GM23338 (cell line): ENCODE measurements at regions not wholly inside any gene's neighbourhood (a gene's known extent, or its start where the extent isn't known, plus 50 kb on each side); places are given as distances from the start of the nearest gene placed in this dataset.

Experiments
- CREB1 ChIP-seq: fragments of 250-450 bp; sonication (Bioruptor Pico); IDR thresholded peaks from 2 replicates; pipeline ENCODE4 v1.5.0; 2020; ENCODE audit warnings: low read depth, mild to moderate bottlenecking, moderate library complexity
- EZH2 ChIP-seq: fragments of 200-600 bp; sonication (generic); IDR thresholded peaks from one replicate; pipeline ENCODE4 v1.8.0; 2017; ENCODE audit warnings: antibody characterized with exemption, mild to moderate bottlenecking, low read depth; ENCODE audit not compliant: unreplicated experiment
- EZH2phosphoT487 ChIP-seq: fragments of 200-600 bp; sonication (generic); IDR thresholded peaks from one replicate; pipeline ENCODE4 v1.8.1; 2018; ENCODE audit warnings: antibody characterized with exemption; ENCODE audit not compliant: unreplicated experiment
- JUNB ChIP-seq: IDR thresholded peaks from one replicate; pipeline ENCODE4 v1.6.1; 2016; ENCODE audit warnings: antibody characterized with exemption; ENCODE audit not compliant: unreplicated experiment
- NANOG ChIP-seq: IDR thresholded peaks from 2 replicates; pipeline ENCODE4 v1.6.1; 2016; ENCODE audit warnings: antibody characterized with exemption, borderline replicate concordance
- POLR2AphosphoS5 ChIP-seq: IDR thresholded peaks from 2 replicates; pipeline ENCODE4 v1.6.1; 2016; ENCODE audit warnings: antibody characterized with exemption, low read depth
- STAT1 ChIP-seq: IDR thresholded peaks from one replicate; pipeline ENCODE4 v1.6.1; 2016; ENCODE audit warnings: antibody characterized with exemption; ENCODE audit not compliant: unreplicated experiment
- ZNF114 ChIP-seq: fragments of 250-450 bp; sonication (Bioruptor Pico); IDR thresholded peaks from 2 replicates; pipeline ENCODE4 v1.5.0; 2020; ENCODE audit warnings: mild to moderate bottlenecking, moderate library complexity
- TF ChIP-seq, protein P1 (sequence below): IDR thresholded peaks from one replicate; pipeline ENCODE4 v1.6.1; 2018; ENCODE audit warnings: antibody characterized with exemption; ENCODE audit not compliant: unreplicated experiment
- TF ChIP-seq, protein P2 (sequence below): IDR thresholded peaks from 2 replicates; pipeline ENCODE4 v1.6.1; 2016; ENCODE audit warnings: antibody characterized with exemption
- TF ChIP-seq, protein P3 (sequence below), 2 experiments: fragments of 200-600 bp in 1 of 2; sonication (generic) in 1 of 2; conservative IDR thresholded peaks; 2 replicates each; pipeline versions ENCODE4 v1.5.1 to v1.6.1; 2016 to 2017; ENCODE audit warnings: antibody characterized with exemption in 2 of 2, low read depth in 2 of 2, mild to moderate bottlenecking in 2 of 2, moderate library complexity in 1 of 2
- TF ChIP-seq, protein P4 (sequence below): fragments of 250-450 bp; sonication (Bioruptor Pico); IDR thresholded peaks from 2 replicates; pipeline ENCODE4 v1.5.0; 2020; ENCODE audit warnings: mild to moderate bottlenecking, moderate library complexity

DNA sequence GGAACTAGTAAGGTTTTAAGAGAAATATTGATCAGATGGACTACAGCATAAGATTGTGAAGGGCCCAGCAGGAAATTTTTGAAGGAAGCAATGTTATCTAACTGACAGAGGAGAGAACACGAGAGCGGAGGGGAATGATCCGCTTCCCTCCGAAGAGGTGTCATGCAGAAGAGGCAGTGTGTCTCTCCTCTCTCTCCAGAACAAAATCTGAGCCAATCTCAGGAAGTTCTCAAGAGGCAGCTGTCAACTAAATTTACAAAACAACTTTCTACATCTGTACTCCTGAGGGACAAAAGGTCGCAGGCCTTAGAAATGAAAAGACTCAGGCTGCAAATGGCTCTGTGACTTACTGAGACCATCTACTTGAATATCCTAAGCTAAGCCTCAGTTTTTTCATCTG lies 224.6 kb upstream of the CDH5 start:
- TF ChIP-seq, protein P1, sequence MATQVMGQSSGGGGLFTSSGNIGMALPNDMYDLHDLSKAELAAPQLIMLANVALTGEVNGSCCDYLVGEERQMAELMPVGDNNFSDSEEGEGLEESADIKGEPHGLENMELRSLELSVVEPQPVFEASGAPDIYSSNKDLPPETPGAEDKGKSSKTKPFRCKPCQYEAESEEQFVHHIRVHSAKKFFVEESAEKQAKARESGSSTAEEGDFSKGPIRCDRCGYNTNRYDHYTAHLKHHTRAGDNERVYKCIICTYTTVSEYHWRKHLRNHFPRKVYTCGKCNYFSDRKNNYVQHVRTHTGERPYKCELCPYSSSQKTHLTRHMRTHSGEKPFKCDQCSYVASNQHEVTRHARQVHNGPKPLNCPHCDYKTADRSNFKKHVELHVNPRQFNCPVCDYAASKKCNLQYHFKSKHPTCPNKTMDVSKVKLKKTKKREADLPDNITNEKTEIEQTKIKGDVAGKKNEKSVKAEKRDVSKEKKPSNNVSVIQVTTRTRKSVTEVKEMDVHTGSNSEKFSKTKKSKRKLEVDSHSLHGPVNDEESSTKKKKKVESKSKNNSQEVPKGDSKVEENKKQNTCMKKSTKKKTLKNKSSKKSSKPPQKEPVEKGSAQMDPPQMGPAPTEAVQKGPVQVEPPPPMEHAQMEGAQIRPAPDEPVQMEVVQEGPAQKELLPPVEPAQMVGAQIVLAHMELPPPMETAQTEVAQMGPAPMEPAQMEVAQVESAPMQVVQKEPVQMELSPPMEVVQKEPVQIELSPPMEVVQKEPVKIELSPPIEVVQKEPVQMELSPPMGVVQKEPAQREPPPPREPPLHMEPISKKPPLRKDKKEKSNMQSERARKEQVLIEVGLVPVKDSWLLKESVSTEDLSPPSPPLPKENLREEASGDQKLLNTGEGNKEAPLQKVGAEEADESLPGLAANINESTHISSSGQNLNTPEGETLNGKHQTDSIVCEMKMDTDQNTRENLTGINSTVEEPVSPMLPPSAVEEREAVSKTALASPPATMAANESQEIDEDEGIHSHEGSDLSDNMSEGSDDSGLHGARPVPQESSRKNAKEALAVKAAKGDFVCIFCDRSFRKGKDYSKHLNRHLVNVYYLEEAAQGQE, result no peak
- TF ChIP-seq, protein P2, sequence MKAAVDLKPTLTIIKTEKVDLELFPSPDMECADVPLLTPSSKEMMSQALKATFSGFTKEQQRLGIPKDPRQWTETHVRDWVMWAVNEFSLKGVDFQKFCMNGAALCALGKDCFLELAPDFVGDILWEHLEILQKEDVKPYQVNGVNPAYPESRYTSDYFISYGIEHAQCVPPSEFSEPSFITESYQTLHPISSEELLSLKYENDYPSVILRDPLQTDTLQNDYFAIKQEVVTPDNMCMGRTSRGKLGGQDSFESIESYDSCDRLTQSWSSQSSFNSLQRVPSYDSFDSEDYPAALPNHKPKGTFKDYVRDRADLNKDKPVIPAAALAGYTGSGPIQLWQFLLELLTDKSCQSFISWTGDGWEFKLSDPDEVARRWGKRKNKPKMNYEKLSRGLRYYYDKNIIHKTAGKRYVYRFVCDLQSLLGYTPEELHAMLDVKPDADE, result no peak
- TF ChIP-seq POLR2AphosphoS5, result no peak
- TF ChIP-seq, protein P3, sequence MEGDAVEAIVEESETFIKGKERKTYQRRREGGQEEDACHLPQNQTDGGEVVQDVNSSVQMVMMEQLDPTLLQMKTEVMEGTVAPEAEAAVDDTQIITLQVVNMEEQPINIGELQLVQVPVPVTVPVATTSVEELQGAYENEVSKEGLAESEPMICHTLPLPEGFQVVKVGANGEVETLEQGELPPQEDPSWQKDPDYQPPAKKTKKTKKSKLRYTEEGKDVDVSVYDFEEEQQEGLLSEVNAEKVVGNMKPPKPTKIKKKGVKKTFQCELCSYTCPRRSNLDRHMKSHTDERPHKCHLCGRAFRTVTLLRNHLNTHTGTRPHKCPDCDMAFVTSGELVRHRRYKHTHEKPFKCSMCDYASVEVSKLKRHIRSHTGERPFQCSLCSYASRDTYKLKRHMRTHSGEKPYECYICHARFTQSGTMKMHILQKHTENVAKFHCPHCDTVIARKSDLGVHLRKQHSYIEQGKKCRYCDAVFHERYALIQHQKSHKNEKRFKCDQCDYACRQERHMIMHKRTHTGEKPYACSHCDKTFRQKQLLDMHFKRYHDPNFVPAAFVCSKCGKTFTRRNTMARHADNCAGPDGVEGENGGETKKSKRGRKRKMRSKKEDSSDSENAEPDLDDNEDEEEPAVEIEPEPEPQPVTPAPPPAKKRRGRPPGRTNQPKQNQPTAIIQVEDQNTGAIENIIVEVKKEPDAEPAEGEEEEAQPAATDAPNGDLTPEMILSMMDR (conservative IDR thresholded peaks at IDR 0.05; ENCODE audit: low read depth in 2 of 2), result no peak
- TF ChIP-seq EZH2phosphoT487, result no peak
- TF ChIP-seq EZH2, result no peak
- TF ChIP-seq ZNF114 (CRISPR knock-in tag), result no peak
- TF ChIP-seq CREB1, result no peak
- no peak for TF ChIP-seq JUNB
- no peak for TF ChIP-seq STAT1
- no peak for TF ChIP-seq NANOG
- TF ChIP-seq, protein P4, sequence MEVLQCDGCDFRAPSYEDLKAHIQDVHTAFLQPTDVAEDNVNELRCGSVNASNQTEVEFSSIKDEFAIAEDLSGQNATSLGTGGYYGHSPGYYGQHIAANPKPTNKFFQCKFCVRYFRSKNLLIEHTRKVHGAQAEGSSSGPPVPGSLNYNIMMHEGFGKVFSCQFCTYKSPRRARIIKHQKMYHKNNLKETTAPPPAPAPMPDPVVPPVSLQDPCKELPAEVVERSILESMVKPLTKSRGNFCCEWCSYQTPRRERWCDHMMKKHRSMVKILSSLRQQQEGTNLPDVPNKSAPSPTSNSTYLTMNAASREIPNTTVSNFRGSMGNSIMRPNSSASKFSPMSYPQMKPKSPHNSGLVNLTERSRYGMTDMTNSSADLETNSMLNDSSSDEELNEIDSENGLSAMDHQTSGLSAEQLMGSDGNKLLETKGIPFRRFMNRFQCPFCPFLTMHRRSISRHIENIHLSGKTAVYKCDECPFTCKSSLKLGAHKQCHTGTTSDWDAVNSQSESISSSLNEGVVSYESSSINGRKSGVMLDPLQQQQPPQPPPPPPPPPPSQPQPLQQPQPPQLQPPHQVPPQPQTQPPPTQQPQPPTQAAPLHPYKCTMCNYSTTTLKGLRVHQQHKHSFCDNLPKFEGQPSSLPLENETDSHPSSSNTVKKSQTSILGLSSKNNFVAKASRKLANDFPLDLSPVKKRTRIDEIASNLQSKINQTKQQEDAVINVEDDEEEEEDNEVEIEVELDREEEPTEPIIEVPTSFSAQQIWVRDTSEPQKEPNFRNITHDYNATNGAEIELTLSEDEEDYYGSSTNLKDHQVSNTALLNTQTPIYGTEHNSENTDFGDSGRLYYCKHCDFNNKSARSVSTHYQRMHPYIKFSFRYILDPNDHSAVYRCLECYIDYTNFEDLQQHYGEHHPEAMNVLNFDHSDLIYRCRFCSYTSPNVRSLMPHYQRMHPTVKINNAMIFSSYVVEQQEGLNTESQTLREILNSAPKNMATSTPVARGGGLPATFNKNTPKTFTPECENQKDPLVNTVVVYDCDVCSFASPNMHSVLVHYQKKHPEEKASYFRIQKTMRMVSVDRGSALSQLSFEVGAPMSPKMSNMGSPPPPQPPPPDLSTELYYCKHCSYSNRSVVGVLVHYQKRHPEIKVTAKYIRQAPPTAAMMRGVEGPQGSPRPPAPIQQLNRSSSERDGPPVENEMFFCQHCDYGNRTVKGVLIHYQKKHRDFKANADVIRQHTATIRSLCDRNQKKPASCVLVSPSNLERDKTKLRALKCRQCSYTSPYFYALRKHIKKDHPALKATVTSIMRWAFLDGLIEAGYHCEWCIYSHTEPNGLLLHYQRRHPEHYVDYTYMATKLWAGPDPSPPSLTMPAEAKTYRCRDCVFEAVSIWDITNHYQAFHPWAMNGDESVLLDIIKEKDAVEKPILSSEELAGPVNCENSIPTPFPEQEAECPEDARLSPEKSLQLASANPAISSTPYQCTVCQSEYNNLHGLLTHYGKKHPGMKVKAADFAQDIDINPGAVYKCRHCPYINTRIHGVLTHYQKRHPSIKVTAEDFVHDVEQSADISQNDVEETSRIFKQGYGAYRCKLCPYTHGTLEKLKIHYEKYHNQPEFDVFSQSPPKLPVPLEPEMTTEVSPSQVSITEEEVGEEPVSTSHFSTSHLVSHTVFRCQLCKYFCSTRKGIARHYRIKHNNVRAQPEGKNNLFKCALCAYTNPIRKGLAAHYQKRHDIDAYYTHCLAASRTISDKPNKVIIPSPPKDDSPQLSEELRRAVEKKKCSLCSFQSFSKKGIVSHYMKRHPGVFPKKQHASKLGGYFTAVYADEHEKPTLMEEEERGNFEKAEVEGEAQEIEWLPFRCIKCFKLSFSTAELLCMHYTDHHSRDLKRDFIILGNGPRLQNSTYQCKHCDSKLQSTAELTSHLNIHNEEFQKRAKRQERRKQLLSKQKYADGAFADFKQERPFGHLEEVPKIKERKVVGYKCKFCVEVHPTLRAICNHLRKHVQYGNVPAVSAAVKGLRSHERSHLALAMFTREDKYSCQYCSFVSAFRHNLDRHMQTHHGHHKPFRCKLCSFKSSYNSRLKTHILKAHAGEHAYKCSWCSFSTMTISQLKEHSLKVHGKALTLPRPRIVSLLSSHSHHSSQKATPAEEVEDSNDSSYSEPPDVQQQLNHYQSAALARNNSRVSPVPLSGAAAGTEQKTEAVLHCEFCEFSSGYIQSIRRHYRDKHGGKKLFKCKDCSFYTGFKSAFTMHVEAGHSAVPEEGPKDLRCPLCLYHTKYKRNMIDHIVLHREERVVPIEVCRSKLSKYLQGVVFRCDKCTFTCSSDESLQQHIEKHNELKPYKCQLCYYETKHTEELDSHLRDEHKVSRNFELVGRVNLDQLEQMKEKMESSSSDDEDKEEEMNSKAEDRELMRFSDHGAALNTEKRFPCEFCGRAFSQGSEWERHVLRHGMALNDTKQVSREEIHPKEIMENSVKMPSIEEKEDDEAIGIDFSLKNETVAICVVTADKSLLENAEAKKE (CRISPR knock-in tag), result no peak
